Epithelial cell of proximal tubule (primary cell): ENCODE measurements at regions not wholly inside any gene's neighbourhood (a gene's known extent, or its start where the extent isn't known, plus 50 kb on each side); places are given as distances from the start of the nearest gene placed in this dataset.

ENCODE experiments used
- DNase-seq: peaks from one replicate; pipeline ENCODE4 v3.0.0-alpha.2; 2011; ENCODE audit warnings: low read depth
- H3K4me3 ChIP-seq: 2 replicates; pipeline ENCODE4 v1.5.1; 2011; ENCODE audit warnings: low read depth, mild to moderate bottlenecking, low read length
- TF ChIP-seq, protein P1 (sequence below): conservative IDR thresholded peaks from 2 replicates; pipeline ENCODE4 v1.5.1; 2012; ENCODE audit warnings: low read depth, mild to moderate bottlenecking, low read length

DNA sequence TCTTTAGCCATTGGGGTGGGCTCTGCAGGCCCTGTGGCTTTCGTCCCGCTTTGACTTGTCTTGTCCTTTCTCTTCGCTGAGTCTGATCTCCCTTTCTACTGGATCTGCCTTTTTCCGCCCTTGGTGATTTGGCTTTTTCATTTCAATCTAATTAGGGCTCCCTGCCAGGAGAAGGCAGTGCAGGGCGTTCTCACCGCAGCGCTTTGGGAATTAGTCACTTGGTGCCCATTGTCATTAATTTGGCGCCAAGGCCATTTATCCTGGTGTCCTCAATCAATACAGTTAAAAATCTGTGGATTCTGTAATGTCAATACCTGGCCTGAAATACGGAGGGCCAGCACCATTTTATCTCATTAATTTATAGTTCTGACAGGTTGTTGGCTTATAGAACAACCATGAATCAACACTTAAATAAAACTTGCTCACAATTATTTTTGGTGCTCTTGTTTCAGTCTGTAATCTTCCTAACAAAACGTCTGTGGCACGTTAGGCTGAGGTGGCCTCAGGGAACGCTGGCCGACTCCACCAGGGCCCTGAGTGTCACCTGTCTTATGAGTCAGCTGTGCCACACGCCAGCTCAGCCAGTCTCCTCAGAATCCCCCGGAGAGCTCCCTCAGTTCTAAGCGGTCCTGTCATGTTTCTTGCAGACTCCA is 115.7 kb downstream of the BEGAIN start:
- TF ChIP-seq, protein P1, sequence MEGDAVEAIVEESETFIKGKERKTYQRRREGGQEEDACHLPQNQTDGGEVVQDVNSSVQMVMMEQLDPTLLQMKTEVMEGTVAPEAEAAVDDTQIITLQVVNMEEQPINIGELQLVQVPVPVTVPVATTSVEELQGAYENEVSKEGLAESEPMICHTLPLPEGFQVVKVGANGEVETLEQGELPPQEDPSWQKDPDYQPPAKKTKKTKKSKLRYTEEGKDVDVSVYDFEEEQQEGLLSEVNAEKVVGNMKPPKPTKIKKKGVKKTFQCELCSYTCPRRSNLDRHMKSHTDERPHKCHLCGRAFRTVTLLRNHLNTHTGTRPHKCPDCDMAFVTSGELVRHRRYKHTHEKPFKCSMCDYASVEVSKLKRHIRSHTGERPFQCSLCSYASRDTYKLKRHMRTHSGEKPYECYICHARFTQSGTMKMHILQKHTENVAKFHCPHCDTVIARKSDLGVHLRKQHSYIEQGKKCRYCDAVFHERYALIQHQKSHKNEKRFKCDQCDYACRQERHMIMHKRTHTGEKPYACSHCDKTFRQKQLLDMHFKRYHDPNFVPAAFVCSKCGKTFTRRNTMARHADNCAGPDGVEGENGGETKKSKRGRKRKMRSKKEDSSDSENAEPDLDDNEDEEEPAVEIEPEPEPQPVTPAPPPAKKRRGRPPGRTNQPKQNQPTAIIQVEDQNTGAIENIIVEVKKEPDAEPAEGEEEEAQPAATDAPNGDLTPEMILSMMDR = no peak
- no peak overlapping the region for H3K4me3 ChIP-seq
- no peak for DNase-seq

DNA sequence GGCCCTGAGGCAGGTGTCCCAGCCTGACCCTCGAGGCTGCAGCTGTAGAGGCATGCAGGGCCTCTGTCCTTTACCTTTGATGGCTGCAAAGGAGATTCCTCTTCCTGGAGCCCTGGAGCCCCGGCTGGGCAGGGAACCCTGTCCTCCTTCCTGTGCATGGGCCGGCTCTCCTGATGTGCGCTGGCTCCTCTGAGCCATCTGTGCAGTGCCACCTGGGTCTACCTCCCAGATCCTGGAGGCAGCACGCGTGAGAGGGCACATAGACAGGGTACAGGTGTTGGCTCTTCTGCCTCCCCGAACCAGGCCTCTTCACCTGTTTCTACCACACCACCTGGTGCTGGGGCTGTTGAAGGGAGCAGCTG is 115.1 kb downstream of the BEGAIN start:
- TF ChIP-seq, protein P1 = no peak
- H3K4me3 ChIP-seq = no peak overlapping the region
- DNase-seq = no peak

DNA sequence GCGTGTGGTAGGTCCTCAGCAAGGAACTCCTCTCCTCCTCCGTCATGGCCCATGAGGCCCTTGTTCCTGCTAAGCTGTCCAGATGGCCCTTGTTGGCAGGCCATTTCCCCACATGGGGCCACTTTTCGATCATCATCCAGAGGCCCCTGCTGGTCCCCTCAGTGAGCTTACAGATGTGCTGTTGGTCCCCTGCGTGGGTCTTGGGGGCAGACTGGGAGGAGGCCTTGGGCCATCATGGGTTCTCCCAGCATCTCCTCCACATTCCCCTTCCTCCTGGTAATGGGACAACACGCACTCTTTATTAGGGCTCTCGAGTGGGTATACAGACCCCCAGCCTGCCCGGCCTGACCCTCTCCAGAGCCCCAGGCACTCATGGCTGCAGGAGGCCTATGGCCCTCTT is 114.7 kb downstream of the BEGAIN start:
- DNase-seq = no peak
- no peak overlapping the region for H3K4me3 ChIP-seq
- TF ChIP-seq, protein P1 = no peak

DNA sequence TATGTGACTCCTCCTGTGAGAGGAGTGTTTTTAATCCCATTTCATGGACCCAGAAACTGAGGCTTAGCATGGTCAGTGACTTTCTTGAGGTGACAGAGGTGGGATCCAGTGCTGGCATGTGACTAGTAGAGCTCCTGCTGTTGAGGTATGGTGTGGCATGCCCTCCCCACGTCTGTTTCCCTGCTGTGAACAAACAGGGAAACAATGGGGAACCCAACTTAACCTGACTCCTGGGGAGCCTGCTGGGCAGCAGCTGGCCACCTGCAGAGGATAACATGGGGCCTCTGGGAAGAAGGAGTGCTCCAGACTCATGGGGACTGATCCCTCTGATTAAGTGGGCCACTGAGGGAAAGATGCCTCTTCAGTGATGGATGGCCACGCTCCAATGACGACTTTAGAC is 114.0 kb downstream of the BEGAIN start:
- TF ChIP-seq, protein P1 = no peak
- H3K4me3 ChIP-seq = no peak overlapping the region
- no peak for DNase-seq

DNA sequence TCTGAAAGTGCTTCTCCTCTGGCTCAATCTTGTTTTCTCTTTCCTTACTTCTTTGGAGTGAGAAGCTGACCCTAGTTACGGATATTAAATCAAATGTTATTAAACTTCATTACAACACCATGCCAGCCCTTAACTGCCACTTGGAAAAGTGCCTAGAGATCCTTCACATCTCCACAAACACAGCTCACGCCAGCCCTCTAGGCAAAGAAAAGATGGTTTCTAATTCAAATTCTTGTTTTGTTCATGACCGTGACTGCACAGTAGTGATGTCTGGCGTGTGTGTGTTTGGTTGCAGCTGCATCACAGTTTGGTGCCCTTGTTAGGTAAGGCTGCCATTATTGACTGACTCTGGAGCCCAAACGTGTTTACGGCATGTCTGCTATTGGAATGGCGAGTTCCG is 113.0 kb downstream of the BEGAIN start:
- DNase-seq = no peak
- TF ChIP-seq, protein P1 = no peak
- H3K4me3 ChIP-seq = no peak overlapping the region

DNA sequence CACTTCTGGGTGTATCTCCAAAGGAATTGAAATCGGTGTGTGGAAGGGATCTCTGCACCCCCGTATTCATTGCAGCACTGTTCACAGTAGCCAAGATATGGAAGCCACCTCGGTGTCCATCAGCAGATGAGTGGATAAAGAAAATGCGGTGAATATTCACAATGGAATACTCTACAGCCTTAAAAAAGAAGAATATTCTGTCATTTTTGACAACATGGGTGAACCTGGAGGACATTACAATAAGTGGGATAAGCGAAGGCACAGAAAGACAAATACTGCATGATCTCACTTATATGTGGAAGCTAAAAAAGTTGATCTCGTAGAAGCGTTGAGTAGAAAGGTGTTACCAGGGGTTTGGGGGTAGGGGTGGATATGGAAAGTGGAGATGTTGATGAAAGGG is 111.9 kb downstream of the BEGAIN start:
- DNase-seq = no peak
- TF ChIP-seq, protein P1 = no peak
- no peak overlapping the region for H3K4me3 ChIP-seq
